22Rv1 (cell line): ENCODE measurements at regions not wholly inside any gene's neighbourhood (a gene's known extent, or its start where the extent isn't known, plus 50 kb on each side); places are given as distances from the start of the nearest gene placed in this dataset.
A peak's percentile ranks its signal among the peaks of the same experiment; 100 is the strongest.

Experiments used
- H3K27ac ChIP-seq: fragments of 450-650 bp; 2 replicates; pipeline ENCODE4 v1.5.1; 2017
- ZFX ChIP-seq: fragments of 450-650 bp; IDR thresholded peaks from 2 replicates; pipeline ENCODE4 v1.6.1; 2017; ENCODE audit warnings: antibody characterized with exemption, borderline replicate concordance
- TF ChIP-seq, protein P1 (sequence below): fragments of 450-650 bp; IDR thresholded peaks from 2 replicates; pipeline ENCODE4 v1.5.1; 2017; ENCODE audit warnings: mild to moderate bottlenecking

DNA sequence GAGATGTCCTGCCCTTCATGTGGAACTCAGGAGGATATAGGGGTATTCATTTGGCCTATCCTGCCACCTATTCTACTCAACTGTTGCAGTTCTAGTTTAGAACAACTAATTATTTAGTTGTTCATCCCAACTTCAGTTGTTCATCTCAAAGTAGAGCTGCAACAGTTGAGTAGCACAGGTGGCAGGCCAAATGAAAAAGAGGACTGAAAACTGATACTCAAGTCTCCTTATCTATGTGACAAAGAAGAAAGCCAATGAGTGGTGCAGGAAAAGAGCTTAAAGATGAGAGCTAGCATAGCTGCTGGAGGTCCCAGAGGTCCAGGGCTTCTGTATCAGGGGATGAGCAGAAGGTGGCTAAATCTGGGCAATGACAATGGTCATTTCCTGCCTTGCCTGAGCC lies 148.9 kb upstream of the KITLG start:
- H3K27ac ChIP-seq = no peak overlapping the region
- TF ChIP-seq, protein P1, sequence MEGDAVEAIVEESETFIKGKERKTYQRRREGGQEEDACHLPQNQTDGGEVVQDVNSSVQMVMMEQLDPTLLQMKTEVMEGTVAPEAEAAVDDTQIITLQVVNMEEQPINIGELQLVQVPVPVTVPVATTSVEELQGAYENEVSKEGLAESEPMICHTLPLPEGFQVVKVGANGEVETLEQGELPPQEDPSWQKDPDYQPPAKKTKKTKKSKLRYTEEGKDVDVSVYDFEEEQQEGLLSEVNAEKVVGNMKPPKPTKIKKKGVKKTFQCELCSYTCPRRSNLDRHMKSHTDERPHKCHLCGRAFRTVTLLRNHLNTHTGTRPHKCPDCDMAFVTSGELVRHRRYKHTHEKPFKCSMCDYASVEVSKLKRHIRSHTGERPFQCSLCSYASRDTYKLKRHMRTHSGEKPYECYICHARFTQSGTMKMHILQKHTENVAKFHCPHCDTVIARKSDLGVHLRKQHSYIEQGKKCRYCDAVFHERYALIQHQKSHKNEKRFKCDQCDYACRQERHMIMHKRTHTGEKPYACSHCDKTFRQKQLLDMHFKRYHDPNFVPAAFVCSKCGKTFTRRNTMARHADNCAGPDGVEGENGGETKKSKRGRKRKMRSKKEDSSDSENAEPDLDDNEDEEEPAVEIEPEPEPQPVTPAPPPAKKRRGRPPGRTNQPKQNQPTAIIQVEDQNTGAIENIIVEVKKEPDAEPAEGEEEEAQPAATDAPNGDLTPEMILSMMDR = no peak

DNA sequence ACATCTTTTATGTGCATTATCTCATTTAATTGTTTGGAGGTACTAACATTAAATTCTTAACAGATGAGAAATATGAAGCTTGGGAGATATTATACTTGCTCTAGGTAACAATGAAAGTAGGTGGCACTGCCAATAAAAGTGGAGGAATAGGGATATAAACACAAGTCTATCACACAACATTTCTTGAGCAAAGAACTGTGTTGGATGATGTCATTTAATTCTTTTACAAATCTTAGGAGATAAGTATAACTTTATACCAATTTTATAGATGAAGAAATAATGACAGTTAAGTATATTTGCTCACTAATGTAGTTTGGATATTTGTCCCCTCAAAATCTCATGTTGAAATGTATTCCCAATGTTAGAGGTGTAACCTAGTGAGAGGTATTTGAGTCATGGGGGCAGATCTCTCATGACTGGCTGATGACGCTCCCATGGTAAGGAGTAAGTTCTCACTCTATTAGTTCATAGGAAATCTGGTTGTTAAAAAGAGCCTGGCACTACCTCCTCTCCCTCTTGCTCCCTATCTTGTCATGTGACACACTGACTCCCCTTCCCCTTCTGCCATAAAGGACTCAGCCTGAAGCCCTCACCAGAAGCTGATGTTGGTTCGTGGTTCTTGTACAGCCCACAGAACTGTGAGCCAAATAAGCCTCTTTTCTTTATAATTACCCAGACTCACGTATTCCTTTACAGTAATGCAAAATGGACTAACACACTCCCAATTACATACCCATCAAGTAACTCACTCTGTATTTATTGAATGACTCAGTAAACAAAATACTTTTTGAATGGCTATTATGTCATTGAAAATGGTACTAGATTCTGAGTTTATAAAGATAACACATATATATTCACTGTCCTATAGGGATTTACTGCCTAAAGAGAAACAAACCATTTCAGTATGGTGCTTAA lies 146.8 kb upstream of the KITLG start:
- no peak for TF ChIP-seq ZFX
- TF ChIP-seq, protein P1 = no peak
- no peak overlapping the region for H3K27ac ChIP-seq

DNA sequence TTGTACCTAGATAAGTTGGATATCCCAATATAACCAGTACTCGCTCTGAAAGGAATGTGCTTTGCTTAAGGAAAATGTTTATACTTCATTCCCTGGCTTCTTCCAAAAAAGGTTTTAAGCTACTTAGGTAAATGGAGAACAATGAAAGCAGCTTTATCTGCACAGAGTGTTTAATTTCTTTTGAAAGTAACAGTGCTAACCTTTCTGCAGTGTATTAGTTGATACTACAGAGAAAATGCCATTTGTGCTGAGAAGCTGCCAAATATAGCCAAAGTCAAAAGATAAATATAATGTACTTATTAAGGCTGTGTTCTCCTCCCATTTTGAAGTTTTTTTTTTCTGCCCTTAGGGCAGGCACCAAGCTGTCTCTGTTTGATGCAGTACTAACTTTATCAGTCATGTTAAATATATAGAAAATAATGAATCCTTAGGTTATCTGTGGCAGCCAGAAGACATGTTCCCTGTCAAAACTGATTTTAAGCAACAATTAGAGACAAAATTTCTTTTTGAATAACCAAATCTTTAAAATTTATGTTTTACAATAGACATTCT lies 145.4 kb upstream of the KITLG start:
- TF ChIP-seq, protein P1 = no peak
- no peak for TF ChIP-seq ZFX

DNA sequence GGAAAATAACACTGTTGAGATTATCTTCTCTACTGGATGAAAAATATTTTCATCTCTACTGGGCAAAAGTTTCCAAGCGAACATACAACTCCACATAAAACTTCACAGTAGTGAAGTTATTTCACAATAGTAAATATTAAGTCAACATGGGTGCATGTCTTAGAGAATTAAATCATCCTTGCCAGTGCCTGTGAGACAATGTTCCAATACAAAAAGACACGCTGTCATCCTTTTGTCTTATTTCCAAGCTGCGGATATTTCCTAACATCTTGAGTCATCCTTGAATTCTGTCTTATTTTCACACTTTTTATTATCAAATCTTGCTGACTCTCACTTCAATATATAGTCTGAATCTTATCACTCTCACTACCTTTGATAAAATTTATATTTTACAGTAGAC lies 142.9 kb upstream of the KITLG start:
- TF ChIP-seq ZFX = no peak
- TF ChIP-seq, protein P1 = no peak
- no peak overlapping the region for H3K27ac ChIP-seq

More for the DNA sequence above, 145.4 kb upstream of the KITLG start:
- H3K27ac ChIP-seq = peak overlapping the region; percentile 29

DNA sequence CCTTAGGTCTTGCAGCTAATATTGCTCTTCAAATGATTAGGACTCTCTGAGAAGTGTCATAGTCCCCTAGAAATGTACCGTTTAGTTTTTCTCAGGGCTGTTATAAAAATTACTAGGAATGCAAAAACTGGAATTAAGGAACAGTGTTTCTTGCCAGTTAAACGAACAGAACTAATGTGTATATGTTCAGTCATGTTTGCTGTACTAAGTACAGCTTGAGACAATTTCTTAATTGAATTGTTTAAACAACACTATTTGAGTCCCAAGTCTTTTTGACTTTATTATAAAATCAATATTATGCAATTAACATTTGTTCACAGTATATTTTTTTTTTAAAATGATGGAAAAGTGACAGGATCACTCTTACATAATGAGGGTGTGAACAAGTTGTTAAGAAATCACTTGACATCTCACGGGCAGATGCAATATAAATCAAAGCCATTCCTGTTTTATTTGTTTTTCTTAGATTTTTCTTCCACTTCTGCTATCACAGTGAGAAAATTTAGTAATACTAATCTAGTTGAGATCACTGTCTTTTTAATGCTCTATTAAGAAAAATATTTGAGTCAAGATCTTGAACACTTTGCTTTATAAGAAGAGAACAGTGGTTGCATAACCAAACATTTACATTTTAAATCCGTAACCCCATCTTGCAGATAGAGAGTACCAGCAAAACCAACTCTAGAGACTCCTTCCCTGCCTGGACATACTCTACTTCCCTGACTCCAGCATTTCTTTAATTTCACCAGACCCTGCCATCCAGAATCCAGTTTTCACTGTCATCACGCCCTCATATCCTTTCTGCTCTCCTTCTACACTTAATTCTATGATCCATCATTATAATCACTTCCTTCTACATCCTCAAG lies 140.7 kb upstream of the KITLG start:
- no peak for TF ChIP-seq ZFX
- TF ChIP-seq, protein P1 = no peak
- H3K27ac ChIP-seq = no peak overlapping the region

DNA sequence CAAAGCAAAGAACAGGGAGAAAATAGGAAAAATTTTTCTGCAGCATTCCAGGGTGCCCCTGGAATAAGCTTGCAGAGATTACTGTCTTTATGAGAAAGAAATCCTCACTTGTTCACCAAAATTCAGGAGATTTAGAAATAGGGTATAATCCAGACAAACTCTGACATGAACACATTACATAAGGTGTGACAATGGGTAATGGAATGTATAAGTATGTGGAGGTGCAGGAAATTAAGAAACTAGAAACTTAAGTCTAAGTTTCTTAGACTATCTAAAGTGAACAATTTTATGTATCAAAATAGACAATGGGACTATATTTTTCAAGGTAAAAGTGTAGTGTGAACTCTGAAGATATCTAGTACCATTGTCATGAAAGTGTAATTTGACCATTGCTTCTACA lies 140.0 kb upstream of the KITLG start:
- no peak overlapping the region for H3K27ac ChIP-seq
- TF ChIP-seq, protein P1 = no peak
- TF ChIP-seq ZFX = no peak
